GM19240 (cell line): ENCODE measurements at regions not wholly inside any gene's neighbourhood (a gene's known extent, or its start where the extent isn't known, plus 50 kb on each side); places are given as distances from the start of the nearest gene placed in this dataset.
"Not testable (repeated sequence)": the region's sequence is repeated elsewhere in the genome, so short reads cannot be mapped to it uniquely, and the experiment has no call there.

ENCODE experiments used
- DNase-seq: peaks from one replicate; pipeline ENCODE4 v3.0.0; 2011; ENCODE audit warnings: low spot score; ENCODE audit not compliant: insufficient read length

DNA sequence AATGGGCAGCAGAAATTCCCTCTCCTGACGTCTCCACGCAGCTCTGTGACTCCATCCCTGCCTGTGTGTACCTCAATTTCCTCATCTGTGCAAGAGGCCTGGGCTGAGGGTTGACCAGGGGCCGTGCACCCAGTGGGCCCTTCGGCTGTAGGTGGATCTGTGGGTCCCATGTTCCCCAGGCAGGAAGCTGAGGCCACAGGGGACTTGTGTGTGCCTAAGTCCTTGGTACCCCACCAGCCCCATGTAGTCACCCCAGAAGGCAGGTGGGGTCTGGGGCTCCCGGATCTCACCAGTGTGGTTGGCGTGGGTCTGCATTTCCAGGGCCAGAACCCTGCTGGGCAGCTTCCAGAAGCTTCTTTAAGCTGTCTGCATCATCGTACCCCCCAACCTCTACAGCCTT is 177.4 kb upstream of the GSE1 start:
- no peak for DNase-seq

- DNase-seq: no peak
These were observed 176.9 kb upstream of the GSE1 start for GRCh38 chr16:85436207-85436606.

GRCh38 chr16:85436636-85437165 is 176.4 kb upstream of the GSE1 start:
- DNase-seq: no peak

DNA sequence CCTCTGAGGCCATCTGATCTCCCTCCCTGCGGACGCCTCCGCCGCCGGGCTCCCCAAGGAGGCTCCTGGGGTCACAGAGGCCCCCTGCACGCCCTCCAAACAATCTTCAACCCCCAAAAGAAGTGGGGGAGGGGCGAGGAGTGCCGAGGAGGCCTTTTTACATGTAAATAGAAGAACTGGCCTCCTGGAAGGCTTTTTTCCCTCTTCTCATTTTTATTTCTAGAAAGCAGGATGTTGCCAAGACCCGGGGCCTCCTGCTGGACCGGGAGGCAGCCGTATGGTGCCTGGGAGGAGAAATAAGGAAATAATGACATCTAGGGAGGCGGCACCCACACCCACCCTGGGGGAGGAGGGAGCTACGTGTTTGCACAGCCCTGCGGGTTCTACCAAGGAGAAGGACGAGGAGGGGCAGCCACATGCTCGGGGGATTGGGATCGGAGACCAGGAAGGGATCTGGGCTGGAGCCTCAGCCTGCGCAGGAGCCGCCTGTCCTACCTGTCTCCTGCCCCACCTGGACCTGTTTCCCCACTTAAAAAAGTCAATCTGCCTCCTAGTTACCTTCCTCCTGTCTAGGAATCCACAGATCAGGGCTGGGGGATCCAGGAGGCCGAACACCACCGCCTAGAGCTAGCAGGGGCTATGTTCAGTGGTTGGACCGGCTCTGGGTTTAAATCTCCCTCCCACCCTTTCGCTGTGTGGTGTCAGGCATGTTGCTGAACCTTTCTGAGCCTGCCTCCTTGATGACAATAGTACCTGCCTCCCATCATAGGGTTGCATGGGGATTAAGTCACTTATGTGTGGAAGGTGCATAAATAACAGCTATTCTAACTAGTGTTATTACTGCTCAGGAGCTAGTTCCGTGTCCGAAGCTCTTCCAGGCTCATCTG is 175.7 kb upstream of the GSE1 start:
- DNase-seq: no peak

DNA sequence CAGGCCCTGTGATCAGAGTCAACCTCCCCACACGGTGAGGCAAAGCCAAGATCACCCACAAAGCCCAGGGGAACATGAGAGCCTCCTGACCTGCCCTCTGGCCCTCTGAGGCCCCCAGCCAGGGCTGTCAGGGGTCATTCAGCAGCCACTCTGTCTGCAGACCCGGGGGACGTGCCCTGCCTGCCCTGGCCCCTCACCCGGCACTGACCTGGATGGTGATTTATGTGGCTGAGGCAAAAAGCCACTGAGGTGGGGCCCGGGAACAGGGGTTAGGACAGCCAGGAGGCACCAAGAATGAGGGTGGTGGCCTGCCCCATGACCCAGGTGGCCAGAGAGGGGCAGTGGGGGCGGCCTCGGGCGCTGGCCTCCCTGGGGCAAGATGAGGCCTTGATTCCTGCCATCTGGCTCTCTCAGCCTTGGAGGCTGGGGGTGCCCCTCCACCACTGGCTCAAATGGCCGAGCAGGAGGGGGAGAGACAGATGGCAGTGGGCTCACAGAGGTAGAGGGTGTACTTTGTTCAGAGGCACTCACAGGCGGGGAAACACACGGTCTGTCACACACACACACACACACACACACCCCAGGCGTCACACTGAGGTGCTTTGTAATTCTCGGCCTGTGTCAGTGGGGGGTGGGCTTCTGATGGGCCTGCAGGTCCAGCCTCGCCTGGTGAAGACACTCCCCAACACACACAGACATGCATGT is 174.0 kb upstream of the GSE1 start:
- no peak for DNase-seq

DNA sequence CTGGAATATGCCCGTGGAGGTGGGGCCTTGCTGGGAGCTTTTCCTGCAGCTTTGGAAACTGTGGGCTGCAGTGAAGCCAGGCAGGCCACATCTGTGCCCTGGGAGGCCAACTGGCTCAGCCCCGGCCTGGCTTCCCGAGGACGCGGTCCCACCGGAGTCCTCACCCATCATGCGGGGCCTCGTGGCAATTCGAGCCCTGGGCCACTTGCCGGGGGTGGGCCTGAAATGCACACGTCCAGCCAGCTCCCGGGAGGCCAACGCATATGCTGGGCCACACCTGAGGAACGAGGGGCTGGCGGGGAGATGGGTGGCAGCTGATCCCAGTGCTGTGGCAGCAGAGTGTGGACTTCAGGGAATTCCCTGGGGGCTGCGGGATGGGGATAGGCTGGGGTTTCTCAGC is 172.4 kb upstream of the GSE1 start:
- DNase-seq: no peak

DNA sequence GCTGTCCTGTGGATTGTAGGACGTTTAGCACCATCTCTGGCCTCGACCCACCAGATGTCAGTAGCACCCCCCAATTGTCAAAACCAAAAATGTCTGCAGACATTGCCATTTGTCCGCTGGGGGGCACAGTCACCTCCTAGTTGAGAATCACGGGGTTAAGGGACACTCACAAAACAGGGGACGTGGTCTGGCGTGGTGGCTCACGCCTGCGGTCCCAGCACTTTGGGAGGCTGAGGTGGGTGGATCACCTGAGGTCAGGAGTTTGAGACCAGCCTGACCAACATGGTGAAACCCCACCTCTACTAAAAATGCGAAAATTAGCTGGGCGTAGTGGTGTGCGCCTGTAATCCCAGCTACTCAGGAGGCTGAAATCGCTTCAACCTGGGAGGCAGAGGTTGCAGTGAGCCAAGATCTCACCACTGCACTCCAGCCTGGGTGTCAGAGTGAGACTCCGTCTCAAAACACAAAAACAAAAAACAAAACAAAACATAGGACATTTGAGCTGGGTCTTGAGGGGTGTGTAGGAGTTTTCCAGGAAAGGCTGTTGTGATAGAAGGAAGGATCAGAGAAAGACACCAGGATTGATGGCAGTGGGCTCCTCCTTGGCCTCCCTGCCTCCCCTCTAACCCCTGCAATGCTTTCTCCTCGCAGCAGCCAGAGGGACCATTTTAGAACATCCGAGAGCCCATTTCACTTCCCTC is 171.8 kb upstream of the GSE1 start:
- DNase-seq: no peak

DNA sequence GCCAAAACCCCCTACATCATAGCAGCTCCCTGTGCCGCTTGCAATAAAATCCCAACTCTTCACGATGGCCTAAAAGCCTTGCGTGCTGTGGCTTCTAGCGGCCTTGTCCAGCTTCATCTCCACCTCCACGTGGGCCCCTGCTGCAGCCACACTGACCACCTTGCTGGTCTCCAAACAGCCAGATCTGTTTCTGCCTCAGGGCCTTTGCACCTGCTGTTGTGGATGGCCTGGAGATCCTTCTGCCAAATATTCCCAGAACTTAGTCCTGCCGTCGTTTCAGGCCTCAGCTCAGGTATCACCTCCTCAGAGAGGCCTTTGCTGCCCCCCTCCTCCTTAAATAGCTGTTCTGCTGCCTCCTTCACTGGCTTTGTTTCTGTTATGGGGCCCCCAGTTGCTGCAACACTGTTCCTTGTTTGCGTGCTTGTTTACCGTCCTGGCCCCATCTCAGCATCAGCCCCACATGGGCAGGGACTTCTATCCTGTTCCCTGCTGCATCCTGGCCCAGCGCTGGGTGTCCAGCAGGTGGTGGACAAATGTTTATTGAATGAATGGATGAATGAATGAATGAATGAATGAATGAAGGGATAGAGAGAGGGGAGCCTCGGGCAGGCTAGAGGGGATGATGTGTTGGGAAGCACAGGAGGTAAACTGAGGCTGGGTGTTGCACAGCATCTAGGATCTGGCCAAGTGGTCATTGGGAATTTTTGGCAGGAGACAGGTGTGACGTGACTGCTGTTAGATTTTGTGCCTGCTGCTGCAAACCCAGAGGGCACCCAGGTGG is 171.0 kb upstream of the GSE1 start:
- no peak for DNase-seq

DNA sequence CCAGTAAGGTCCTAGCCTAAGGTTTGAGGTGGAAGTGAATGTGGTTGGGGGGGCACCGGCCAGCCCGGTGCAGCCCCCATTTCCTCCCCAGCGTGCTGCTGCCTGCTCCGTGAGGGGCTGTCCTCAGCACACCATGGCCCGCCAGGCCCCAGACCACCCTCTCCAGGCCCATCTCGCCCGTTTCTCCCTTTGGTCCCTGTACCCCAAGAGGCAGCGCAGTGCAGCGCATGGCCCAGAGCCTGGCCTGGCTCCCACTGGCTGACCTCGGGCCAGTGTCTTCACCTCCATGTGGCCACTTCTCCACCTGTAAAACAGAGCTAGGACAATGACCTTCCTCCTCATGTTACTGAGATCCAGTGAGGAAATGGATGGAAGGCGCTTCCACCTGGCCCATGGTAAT is 170.0 kb upstream of the GSE1 start:
- DNase-seq: no peak

GRCh38 chr16:85443531-85443930 is 169.6 kb upstream of the GSE1 start:
- DNase-seq: no peak

DNA sequence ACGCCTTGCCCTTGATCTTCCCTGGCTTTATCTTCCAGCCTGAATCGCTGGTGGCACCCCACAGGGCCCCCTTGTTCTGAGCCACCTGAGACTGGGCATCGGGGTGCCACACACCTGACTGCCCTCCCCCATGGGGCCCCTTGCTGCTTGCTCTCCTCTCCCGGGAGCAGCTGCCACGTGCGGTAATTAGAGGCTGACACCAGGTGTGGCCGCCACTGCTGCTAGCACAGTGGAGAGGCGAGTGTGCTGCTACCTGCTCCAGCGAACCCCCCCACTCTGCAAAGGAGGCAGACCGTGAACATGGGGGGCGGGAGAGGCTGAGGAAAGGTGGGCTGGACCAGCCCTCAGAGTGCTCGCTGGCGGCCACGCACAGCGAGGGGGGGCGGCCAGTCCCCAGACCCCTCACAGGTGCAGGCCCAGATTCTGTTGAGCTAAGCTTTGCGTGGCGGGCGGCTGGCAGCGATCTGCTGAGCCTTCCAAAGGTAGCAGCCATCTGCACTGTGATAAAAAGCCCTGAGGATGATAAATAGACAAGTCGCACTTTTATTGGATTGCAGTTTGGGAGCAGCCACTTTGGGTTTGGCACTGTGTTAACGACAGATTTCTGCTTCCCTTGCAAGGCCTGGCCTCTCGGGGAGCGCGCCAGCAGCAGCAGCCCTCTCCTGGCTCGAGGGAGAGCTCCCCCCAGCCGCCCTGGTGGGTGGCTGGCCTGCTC is 167.9 kb upstream of the GSE1 start:
- no peak for DNase-seq

- no peak for DNase-seq
These were observed 167.3 kb upstream of the GSE1 start for GRCh38 chr16:85445779-85446222.

DNA sequence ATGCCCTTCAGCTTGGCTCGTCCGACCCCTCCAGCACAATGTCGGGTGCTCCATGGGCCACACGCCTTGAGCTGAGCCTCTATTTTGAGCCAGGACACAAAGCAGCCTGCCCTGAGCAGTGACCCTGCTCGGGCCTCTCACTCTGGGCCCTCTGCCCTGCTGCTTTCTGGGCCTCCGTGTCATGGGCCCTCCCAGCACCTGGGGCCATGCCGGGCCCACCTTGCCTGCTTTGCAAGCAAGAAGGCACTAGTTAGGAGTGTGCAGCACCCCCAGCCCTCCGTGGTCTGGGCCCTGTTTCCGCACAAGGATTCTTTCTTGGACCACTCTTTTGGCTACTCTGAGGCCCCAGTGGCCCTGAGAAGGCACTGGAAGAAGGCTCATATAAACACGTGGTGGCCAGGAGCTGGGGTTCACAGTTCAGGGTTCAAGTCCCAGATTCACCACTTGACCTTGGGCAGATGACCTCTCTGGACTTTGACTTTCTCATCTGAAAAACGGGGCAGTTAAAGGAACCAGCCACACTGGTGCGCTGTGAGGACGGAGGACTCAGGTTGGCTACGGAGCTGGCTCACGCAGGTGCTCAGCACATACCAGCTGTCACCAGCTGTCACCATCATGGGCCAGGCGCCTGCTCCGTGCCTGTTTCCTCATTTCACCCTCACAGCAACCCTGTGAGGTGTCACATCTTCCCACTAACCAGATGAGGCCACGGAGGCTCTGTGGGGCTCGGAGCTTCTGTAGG is 166.0 kb upstream of the GSE1 start:
- no peak for DNase-seq

- no peak for DNase-seq
These were observed 165.3 kb upstream of the GSE1 start for GRCh38 chr16:85447693-85448313.

DNA sequence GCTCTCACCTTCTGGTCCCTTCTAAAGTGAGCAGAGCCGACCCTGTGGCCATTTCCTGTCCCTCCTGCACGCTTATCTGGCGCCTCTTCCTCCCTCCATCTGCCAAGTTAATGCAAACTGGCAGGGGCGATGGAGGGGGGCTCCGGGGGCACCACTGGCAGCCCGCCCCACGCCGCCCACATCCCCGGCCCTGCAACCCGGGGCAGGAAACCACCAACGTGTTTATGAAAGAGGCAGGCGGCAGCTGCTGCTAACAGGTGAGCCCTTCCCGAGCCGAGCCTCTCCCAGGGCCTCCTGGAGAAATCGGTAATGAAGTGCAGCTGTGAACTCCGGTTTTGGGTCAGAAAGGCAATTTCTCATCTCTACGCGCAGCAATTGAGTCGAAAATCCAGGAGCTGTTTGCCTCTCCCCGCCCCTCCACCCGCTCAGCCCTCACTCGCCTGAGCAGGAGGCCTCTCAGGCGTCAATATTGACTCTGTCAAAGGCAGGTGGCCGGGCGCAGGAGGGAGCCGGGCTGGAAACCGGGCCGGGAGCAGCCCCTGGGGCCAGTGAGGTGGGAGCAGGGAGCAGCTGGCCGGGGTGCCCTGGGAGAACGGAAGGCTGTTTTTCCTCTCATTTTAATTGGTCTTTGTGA is 164.4 kb upstream of the GSE1 start:
- no peak for DNase-seq

GRCh38 chr16:85449191-85449884 is 163.8 kb upstream of the GSE1 start:
- DNase-seq: no peak

GRCh38 chr16:85449885-85450245 is 163.3 kb upstream of the GSE1 start:
- no peak for DNase-seq

DNA sequence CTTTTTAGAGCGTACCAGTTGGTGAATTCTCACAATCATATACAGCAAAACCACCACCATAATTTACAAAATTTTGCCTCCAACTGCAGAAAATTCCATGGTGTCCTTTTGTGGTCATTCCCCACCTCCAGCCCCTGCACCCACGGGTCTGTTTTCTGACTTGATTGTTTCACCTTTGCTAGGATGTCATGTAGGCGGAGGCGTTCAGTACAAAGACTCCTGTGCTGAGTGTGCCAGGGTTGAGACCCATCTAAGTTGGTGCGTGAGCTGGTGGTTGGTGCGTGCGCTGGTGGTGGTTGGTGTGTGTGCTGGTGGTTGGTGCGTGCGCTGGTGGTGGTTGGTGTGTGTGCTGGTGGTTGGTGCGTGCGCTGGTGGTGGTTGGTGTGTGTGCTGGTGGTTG is 162.0 kb upstream of the GSE1 start:
- DNase-seq: not testable (repeated sequence)
